Natural killer cell (primary cell): ENCODE measurements at regions not wholly inside any gene's neighbourhood (a gene's known extent, or its start where the extent isn't known, plus 50 kb on each side); places are given as distances from the start of the nearest gene placed in this dataset.

Experiments used
- ATAC-seq, 3 donors: fragments of 150-1000 bp in 2 of 3; fragments of 200-7000 bp in 1 of 3; cut with Tn5 transposase; 1 replicate in 1 of 3; 2 replicates in 2 of 3; pipeline ENCODE4 v1.10.0; 2021; ENCODE audit warnings: mild to moderate bottlenecking in 2 of 3, moderate library complexity in 2 of 3
- DNase-seq, 2 donors: peaks; one replicate each; pipeline versions ENCODE4 v3.0.0 to v3.0.0-alpha.2; 2013 to 2021; ENCODE audit warnings: mixed read lengths in 1 of 2
- H3K27ac ChIP-seq: one replicate; pipeline ENCODE4 v1.5.1; 2013; ENCODE audit warnings: mild to moderate bottlenecking, low read length
- H3K27me3 ChIP-seq: one replicate; pipeline ENCODE4 v1.6.1; 2013; ENCODE audit warnings: low read length; ENCODE audit not compliant: control insufficient read depth, insufficient read depth
- H3K36me3 ChIP-seq: one replicate; pipeline ENCODE4 v1.6.1; 2013; ENCODE audit warnings: low read length; ENCODE audit not compliant: control insufficient read depth, insufficient read depth
- H3K4me1 ChIP-seq: one replicate; pipeline ENCODE4 v1.6.1; 2013; ENCODE audit warnings: low read length; ENCODE audit not compliant: control insufficient read depth, insufficient read depth
- H3K4me3 ChIP-seq: one replicate; pipeline ENCODE4 v1.5.1; 2013; ENCODE audit warnings: low read length
- H3K9me3 ChIP-seq: one replicate; pipeline ENCODE4 v1.6.1; 2013; ENCODE audit warnings: low read length; ENCODE audit not compliant: control insufficient read depth, insufficient read depth
- H3K27ac Mint-ChIP-seq, 2 donors: one replicate each; pipeline ENCODE4 v1.8.0; 2022; ENCODE audit warnings: mild to moderate bottlenecking in 2 of 2, mixed read lengths in 2 of 2, moderate library complexity in 1 of 2
- H3K27me3 Mint-ChIP-seq, 2 donors: one replicate each; pipeline ENCODE4 v1.8.0; 2022; ENCODE audit warnings: low read depth in 2 of 2, mixed read lengths in 2 of 2
- H3K36me3 Mint-ChIP-seq: one replicate; pipeline ENCODE4 v1.8.0; 2022; ENCODE audit warnings: mixed read lengths
- H3K4me1 Mint-ChIP-seq, 2 donors: one replicate each; pipeline ENCODE4 v1.8.0; 2022; ENCODE audit warnings: mixed read lengths in 2 of 2
- H3K4me3 Mint-ChIP-seq: one replicate; pipeline ENCODE4 v1.8.0; 2022; ENCODE audit warnings: mild to moderate bottlenecking, moderate library complexity, mixed read lengths
- H3K9me3 Mint-ChIP-seq, 2 donors: one replicate each; pipeline ENCODE4 v1.8.0; 2022; ENCODE audit warnings: mixed read lengths in 2 of 2
- WGBS: methylation state at CpG from one replicate; pipeline ENCODE4 v1.1.7; 2013; ENCODE audit warnings: missing lambda C conversion rate; ENCODE audit not compliant: insufficient coverage; 5-methylcytosine and 5-hydroxymethylcytosine counted together
- intact Hi-C: fragments of 100-400 bp; cut with micrococcal nuclease; formaldehyde crosslinking; loops from one replicate; pipeline ENCODE4 v1.14.2; 2022
- TF ChIP-seq, protein P1 (sequence below): fragments of 200-600 bp; IDR thresholded peaks from one replicate; pipeline ENCODE4 v1.8.0; 2022; ENCODE audit warnings: antibody characterized with exemption

DNA sequence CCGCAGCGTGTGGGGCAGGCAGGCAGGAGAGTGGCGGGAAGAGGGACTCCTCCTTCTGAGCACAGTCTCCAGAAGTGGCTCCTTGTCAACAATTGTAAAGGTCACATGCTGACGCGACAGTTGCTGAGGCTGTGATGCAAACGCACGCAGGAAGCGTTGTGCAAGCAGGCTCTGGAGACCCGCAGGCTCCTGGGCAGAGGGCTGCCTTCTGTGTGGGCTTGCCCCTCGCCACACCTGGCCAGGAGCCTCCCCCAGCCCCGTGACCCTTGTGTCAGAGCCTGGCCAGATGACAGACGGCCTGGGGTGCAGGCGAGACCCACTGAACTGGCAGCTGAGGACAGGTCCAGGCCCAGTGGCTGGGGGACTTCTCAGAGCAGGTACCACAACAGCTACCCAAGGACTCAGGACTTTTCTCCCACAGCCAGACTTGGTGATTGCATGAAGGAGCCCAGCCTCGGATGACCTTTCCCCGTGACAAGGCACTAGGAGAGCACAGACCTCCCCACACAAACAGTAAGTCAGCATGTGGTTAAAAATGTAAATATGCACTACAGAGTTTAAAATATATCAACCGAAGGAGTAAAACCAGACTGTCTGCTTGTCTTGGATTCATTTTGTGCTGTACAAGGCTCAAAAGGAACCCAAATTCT lies 222.1 kb upstream of the RREB1 start:
- no peak overlapping the region for H3K4me3 Mint-ChIP-seq
- H3K4me1 Mint-ChIP-seq = peaks cover 0 to 6% of the 10 kb centered on the region in 2 donors
- TF ChIP-seq, protein P1, sequence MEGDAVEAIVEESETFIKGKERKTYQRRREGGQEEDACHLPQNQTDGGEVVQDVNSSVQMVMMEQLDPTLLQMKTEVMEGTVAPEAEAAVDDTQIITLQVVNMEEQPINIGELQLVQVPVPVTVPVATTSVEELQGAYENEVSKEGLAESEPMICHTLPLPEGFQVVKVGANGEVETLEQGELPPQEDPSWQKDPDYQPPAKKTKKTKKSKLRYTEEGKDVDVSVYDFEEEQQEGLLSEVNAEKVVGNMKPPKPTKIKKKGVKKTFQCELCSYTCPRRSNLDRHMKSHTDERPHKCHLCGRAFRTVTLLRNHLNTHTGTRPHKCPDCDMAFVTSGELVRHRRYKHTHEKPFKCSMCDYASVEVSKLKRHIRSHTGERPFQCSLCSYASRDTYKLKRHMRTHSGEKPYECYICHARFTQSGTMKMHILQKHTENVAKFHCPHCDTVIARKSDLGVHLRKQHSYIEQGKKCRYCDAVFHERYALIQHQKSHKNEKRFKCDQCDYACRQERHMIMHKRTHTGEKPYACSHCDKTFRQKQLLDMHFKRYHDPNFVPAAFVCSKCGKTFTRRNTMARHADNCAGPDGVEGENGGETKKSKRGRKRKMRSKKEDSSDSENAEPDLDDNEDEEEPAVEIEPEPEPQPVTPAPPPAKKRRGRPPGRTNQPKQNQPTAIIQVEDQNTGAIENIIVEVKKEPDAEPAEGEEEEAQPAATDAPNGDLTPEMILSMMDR = no peak
- no peaks in the 10 kb centered on the region for H3K9me3 Mint-ChIP-seq
- Histone ChIP-seq H3K9me3 (no peaks in the 10 kb centered on the region), H3K27ac (peak overlapping the region; percentile 46), H3K4me3 (no peak overlapping the region), H3K36me3 (no peaks in the 10 kb centered on the region), H3K27me3 (no peaks in the 10 kb centered on the region), H3K4me1 (peaks cover 13% of the 10 kb centered on the region)
- peak in 1 of 3 donors; percentile 60 for ATAC-seq
- 59% methylated on average over 16 of the region's 16 CpGs for WGBS
- peak overlapping the region in 1 of 2 donors; percentile 10 for H3K27ac Mint-ChIP-seq
- DNase-seq = no peak
- H3K36me3 Mint-ChIP-seq = no peaks in the 10 kb centered on the region
- intact Hi-C loops = no loop called here
- H3K27me3 Mint-ChIP-seq = no peaks in the 10 kb centered on the region

DNA sequence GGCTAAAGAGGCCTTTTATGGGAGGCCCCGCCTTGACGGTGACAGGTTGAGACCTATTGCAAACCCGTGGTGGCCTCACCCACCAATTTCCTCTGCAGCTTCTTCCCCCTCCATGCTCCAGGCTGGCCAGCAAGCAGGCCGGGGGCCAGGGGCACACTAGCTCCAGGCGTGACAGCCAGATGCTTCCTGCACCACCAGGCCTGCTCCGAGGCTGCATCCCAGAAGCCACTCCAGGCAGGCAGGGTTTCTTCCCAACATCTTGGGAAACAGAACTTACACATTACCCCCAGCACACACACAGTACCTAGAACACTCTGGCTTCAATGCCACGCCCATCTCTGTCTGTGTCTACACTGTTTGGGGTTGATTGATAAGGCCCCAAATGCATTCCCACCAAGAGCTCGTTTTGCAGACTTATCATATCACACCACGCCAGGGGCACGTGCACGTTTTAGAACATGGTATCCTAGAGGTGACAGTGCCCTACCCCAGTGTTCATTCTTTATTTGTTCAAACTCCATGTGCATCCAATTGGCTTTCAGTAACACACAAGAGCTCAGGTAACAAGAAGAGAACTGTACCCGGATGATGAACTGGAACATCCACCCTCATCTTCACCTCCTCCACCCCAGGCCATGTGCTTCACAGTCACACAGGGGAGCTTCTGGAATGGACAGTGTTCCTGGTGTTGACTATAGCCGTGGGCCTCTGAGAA lies 221.4 kb upstream of the RREB1 start:
- no peaks in the 10 kb centered on the region for H3K9me3 ChIP-seq
- H3K4me1 ChIP-seq = peaks cover 15% of the 10 kb centered on the region
- Mint-ChIP-seq H3K9me3 (no peaks in the 10 kb centered on the region), H3K4me3 (no peak overlapping the region), H3K36me3 (no peaks in the 10 kb centered on the region), H3K27me3 (no peaks in the 10 kb centered on the region), H3K4me1 (peaks cover under 1 to 6% of the 10 kb centered on the region in 2 donors), H3K27ac (peak overlapping the region in 1 of 2 donors; percentile 10)
- 60% methylated on average over 13 of the region's 13 CpGs for WGBS
- H3K27ac ChIP-seq = no peak overlapping the region
- H3K4me3 ChIP-seq = no peak overlapping the region
- ATAC-seq (peak in 1 of 3 donors; percentile 53), DNase-seq (no peak)
- TF ChIP-seq, protein P1 = no peak
- H3K36me3 ChIP-seq = no peaks in the 10 kb centered on the region
- intact Hi-C loops = no loop called here
- H3K27me3 ChIP-seq = no peaks in the 10 kb centered on the region

GRCh38 chr6:6886886-6887285 lies 220.9 kb upstream of the RREB1 start:
- Mint-ChIP-seq H3K4me3 (no peak overlapping the region), H3K9me3 (no peaks in the 10 kb centered on the region), H3K27me3 (no peaks in the 10 kb centered on the region), H3K27ac (no peak overlapping the region), H3K36me3 (no peaks in the 10 kb centered on the region), H3K4me1 (peaks cover 5 to 6% of the 10 kb centered on the region in 2 donors)
- Histone ChIP-seq H3K36me3 (no peaks in the 10 kb centered on the region), H3K4me3 (no peak overlapping the region), H3K27me3 (no peaks in the 10 kb centered on the region), H3K9me3 (no peaks in the 10 kb centered on the region), H3K4me1 (peaks cover 15% of the 10 kb centered on the region), H3K27ac (no peak overlapping the region)
- DNase-seq = no peak
- TF ChIP-seq, protein P1 = no peak
- ATAC-seq = no peak
- whole genome bisulfite sequencing = 89% methylated on average over 9 of the region's 9 CpGs
- intact Hi-C loops = no loop called here
